GM04504 (cell line): ENCODE measurements at regions not wholly inside any gene's neighbourhood (a gene's known extent, or its start where the extent isn't known, plus 50 kb on each side); places are given as distances from the start of the nearest gene placed in this dataset.
"Not testable (repeated sequence)": the region's sequence is repeated elsewhere in the genome, so short reads cannot be mapped to it uniquely, and the experiment has no call there.

ENCODE experiments used
- DNase-seq: peaks from one replicate; pipeline ENCODE4 v3.0.0-alpha.2; 2012; ENCODE audit warnings: low read depth

DNA sequence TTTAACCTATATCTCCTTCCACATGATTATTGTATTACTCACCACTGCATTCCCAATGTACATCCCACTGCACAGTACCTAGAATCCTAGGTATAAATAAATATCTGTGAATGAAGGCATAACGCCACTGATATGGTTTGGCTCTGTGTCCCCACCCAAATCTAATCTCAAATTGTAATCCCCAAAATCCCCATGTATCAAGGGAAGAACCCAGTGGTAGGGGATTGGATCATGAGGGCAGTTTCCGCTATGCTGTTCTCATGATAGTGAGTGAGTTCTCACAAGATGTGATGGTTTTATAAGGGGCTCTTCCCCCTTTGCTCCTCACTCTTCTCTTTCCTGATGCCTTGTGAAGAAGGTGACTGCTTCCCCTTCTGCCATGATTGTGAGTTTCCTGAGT lies 599.0 kb upstream of the ADGRL2 start:
- DNase-seq: no peak

DNA sequence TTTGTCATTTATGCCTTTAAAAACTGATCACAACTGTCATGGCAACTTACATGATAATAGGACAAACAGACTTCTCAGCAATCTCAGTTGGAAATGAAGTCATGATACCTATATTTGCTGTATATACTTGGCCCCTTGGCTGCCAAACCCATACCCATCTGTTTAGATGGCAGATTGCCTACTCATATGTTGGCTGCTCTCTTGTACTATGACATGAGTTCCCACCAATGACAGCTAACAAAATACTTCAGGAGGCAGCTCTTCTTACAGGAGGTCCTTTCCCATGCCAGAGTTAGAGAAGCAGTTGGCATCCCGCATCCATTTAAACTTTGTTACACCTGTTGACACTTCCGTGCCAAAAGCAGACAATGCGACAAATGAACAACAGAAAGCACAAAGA lies 603.1 kb upstream of the ADGRL2 start:
- DNase-seq: no peak

DNA sequence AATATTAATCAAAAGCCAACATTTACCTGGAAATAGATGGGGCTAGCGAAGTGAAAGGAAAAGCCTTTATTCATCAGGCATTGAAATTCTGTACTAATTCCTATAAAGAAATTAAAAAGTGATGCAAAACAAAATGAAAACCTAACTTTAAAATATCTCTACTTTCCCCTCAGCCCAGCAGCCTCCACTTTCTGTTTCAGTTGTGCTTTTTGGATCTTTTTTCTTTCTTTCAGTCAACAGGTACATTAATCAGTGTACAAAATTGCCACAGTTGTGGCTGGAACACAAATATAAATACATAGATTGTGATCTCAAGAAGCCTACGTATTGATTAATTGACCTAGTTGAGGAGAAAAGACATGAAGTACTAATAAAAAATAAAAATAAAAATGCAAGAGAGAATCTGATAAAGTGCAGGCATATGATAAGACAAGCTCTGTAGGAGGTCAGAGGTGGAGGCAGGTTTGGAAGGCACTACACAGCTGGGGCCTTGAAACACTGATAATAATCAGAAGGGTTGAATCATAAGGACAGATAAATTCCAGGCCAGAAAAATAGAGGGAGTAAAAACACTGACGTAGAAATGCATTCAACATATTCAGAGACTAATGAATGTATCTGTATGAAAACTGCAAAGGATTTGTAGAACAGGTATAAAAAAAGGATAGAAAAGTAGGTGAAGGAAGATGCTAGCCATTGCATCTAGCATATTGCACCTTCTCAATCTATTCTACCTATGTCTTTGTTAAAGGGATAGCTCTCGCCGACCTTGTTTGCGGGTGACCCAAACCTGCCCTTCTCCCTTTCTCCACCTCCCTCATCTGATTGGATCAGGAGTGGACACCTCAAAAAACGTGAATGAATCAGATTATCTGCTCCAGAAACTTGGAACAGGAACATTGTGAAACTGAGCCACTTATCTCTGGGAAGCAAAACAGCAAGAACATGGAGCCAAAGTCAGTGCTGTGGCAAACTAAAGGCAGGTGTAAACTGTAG lies 607.8 kb upstream of the ADGRL2 start:
- DNase-seq: no peak

DNA sequence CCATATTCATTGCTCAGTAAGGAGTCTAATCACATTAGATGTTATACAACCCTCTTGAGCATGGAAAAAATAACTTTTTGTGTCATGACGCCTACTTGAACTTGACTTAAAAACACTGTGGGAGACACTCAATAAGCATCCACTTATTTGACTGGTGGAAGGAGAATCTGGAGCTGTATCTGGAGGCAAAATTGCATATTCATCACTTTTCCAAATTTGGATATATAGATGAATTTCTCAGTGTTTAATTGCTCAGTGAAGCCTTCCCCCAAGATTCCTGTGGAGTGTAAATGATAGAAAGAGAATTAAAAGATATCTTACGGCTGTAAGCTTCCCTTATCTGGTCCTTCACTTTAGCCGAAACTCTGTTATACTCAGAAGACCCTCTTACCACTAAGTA lies 610.7 kb upstream of the ADGRL2 start:
- DNase-seq: no peak

DNA sequence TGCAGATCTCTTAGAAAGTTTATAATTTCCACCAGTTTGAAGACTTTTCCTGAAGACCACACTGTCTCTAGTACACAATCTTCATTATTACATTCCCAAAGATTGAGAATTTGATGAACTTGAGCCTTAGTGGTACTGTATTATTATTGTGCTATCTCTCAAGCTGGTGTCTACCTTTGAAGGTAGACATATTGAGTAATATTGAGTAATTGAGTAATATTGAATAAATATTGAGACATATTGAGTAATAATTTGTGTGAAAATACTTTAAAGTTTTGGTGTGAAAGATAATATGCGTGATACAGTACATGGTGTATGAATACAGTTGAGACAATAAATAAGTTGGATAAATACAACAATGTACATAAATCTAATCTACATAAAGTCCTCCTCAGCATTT lies 613.1 kb upstream of the ADGRL2 start:
- DNase-seq: no peak

DNA sequence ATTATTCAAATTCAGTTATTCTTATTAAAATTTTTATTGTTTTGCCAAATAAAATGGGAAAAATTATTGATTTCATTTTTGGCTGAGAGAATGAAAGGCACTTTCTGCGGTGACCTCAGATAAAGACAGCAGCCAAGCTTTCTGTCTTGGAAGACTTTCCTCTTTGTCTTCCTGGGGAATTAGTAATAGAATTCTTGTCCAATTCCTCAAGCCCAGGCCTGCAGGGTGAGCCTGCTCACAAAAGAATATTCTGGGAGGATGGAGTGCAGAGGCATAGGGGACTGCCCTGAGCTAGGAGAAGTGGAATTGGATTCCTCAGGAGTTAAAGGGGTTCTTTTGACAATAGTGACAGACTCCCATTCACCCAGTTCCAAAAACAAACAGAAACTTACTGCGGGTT lies 614.5 kb upstream of the ADGRL2 start:
- no peak for DNase-seq

DNA sequence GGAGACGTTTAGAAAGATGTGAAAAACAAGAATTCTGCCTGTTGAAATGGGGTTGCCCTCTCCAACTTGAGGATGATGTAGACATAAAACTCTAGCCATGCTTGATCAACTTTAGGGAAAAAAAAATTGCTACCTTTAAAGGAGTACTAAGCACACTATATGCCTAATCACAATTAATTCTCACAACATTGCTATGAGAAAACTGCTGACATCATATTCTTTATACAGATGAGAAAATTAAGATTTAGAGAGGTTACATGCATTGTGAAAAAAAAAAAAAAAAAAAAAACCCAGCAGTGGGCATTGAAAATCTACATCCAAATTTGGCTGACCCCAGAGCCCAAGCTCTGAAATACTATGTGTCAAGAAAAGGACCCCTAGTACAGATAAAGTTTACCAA lies 617.2 kb upstream of the ADGRL2 start:
- no peak for DNase-seq

DNA sequence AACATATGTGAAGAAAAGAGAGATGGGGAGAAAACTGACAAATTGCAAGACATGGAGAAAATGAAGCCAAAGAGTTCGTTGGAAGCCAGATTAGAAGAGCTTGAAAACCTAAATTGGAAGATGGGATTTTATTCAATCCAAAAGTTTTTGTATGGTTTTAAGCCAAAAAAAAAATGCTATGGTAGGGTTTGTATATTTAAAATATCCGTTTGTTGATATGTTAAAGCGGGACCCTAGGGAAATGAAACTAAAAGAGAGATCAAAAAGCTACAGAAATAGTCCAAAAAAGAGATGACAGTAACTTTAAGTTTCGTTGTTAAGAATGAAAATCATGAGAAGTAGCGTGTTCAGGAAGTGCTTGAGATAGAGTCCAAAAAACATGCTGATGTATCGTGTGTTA lies 617.7 kb upstream of the ADGRL2 start:
- no peak for DNase-seq

DNA sequence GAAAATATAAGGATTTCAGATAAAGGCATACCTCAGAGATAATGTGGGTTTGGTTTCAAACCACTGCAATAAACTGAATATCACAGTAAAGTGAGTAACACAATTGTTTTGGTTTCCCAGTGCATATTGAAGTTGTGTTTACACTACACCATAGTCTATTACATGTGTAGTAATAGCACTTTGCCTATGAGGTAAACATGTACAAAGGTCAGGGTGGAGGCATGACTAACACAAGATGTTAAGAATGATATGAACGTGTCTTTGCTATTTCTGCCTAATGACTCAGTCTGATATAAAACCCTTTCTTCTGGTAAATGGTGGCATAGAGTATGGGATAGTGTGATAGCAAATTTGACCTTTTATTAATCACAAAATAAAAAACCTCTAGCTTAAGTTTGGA lies 621.5 kb upstream of the ADGRL2 start:
- DNase-seq: peak; percentile 44

DNA sequence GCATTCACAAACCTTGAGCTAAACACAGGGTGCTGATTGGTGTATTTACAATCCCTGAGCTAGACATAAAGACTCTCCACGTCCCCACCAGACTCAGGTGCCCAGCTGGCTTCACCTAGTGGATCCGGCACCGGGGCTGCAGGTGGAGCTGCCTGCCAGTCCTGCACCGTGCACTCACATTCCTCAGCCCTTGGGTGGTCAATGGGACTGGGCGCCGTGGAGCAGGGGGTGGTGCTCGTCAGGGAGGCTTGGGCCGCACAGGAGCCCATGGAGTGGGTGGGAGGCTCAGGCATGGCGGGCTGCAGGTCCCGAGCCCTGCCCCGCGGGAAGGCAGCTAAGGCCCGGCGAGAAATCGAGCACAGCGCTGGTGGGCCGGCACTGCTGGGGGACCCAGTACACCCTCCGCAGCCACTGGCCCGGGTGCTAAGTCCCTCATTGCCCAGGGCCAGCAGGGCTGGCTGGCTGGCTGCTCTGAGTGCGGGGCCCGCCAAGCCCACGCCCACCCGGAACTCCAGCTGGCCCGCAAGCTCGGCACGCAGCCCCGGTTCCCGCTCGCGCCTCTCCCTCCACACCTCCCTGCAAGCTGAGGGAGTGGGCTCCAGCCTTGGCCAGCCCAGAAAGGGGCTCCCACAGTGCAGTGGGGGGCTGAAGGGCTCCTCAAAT lies 622.2 kb upstream of the ADGRL2 start:
- not testable (repeated sequence) for DNase-seq

DNA sequence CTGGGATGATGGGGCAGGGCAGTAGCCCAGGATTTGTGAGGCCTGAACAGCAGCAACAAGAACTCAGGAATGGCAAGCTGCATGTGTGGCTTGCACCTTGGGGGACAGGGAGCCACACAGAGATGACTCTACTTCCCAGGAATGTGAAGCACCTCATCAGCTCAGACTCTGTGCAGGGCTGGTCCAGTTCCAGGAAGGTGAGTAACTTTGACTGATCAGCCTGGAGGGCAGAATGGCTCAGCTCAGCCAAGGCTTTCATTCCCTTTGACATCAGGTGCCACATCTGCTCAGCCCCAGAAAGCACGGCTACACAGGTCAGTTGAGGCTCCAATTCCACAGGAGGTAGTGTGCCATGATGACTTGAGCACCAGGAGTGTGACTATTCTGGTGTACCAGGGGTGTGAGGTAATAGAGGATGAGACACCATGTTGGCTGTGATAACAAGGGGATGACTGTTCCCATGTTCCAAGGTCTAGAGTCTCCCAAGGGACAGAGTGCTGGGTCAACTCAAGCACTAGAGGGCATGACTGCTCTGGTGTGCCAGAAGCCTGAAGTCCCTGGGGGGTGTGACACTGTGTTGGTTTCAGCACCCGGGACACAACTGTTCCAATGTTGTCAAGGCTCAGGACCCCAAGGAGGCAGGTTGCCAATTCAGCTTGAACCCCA lies 625.8 kb upstream of the ADGRL2 start:
- DNase-seq: no peak

DNA sequence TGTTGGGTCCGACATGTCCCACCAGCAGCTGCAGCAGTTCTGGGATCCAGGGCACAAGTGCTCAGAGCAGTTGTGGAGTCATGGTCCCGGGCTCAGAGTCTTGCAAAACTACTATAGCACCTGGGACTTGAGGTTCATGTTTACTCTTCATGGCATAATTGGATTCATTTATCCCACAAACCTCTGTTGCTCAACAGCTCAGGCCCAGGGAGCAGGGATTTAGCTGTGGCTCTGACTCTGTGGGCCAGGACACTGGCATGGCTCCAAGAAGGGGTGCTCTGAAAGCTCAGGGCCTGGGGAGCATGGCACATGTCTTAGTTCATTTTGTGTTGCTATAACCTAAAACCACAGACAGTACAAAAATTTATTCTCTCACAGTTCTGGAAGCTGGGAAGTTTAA lies 626.7 kb upstream of the ADGRL2 start:
- no peak for DNase-seq

DNA sequence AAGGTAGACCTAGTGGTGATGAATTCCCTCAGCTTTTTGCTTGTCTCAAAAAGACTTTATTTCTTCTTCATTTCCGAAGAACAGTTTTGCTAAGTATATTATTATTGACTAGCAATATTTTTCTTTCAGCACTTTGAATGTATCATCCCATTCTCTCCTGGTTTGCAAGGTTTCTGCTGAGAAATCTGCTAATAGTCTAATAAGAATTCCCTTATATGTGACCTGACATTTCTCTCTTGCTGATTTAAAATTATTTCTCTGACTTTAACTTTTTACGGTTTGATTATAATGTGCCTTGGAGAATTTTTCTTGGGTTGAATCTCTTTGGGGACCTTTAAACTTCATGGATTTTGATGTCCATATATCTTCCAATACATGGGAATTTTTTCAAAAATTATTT lies 628.3 kb upstream of the ADGRL2 start:
- no peak for DNase-seq

DNA sequence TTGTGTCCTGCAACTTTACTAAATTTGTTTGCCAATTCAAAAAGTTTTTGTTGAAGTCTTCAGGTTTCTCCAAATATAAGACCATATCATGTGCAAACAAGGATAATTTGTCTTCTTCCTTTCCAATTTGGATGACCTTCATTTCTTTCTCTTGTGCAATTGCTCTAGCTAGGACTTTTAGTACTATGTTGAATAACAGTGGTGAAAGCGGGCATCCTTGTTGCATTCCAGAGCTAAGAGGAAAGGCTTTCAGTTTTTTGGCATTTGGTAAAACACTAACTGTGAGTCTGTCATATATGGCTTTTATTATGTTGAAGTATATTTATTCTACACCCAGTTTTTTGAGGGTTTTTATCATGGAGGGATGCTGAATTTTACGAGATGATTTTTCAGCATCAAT lies 630.0 kb upstream of the ADGRL2 start:
- DNase-seq: no peak

DNA sequence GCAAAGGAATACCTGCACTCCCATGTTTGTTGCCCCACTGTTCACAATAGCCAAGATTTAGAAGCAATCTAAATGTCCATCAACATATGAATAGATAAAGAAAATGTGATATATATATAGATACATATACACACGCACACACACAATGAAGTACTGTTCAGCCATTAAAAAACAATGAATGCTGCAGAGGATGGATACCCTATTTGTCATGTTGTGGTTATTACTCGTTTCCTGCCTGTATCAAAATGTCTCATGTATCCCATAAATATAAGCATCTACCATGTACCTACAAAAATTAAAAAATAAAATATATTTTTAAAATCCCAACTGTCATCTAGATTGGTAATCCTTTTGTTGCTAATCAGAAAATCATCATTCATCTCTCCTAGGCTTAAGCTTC lies 634.8 kb upstream of the ADGRL2 start:
- DNase-seq: no peak

DNA sequence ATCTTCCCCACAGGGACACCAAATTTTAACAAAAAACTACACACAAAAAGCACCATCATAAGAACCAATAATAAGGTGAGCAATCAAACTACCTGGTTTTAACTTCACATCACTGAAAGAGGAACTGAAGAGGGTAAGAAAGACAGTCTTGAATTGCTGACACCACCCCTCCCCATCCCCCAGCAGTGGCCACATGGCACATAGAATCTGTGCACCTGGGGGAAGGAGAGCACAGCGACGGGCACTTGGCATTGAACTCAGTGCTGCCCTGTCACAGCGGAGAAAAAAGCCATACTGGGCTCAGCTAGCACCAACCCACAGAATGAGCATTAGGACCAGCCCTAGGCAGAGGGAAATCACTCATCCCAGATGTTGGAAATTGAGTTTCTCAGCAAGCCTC lies 640.0 kb upstream of the ADGRL2 start:
- DNase-seq: no peak

DNA sequence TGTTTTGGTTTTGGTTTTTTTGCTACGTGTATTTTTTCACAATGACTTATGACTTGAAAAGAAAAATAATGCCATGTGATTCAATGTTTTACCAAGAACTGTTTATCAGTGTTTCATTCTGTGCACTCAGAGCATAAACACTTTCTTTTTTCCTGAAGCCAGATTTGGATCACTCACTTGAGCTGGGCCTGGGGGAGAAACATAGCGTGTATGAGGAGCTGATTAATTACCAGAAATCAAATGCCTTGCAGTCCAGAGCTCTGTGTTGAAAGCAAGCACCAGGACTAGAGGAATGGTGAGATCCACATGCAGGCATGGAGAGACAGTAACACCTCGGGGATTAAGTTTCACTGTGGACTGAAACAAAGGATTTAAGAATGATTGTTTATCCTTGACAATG lies 642.1 kb upstream of the ADGRL2 start:
- DNase-seq: peak; percentile 29

DNA sequence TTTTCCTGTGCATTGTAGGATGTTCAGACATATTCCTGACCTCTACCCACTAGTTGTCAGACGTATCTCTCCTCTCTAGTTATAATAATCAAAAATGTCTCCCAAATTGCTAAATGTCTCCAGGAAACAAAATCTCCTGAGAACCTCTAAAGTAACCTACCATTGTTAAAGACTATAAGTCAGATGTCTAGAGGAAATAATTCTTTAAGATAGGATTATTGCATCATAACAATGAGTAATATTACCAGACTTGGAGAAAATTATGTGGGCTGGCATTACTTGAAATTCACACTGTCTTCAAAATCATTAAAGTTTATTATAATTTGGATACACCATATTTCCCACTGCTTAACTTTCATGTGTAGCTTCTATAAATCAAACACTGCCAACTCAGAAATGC lies 643.0 kb upstream of the ADGRL2 start:
- no peak for DNase-seq

DNA sequence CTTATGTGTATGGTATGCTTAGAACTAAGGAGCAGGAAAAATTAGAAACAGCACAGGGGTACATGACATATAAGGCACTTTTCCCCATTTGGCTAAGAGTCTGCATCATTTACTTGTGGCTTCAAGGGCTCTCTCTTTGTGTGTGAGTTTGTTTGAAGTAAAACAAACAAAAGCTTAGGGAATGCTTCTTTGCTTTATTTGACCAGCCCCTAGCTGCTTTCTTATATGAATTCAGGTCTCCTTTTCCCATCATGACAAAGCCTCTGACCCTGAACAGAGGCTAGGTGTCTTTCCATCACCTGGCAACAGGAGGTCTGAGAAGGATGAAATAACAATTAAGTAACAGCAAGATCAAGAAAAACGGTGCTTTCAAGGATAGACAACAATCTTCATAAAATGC lies 643.8 kb upstream of the ADGRL2 start:
- no peak for DNase-seq

DNA sequence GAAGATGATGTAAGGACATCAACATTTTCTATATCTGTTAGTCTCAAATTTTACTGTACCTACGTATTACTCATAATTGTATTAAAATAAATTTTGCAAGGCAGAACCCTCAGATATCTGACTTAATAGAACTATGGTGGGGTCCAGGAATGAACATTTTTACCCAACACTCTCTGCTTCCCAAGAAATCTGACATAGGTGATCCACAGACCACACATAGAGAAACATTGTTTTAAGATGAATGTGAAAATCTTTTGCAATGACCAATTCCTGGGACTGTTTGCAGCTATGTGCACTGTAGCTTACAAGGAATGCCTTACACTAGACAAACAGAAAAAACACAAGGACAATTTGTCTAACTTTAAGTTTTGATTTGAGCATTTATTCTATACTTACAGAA lies 645.6 kb upstream of the ADGRL2 start:
- DNase-seq: no peak

DNA sequence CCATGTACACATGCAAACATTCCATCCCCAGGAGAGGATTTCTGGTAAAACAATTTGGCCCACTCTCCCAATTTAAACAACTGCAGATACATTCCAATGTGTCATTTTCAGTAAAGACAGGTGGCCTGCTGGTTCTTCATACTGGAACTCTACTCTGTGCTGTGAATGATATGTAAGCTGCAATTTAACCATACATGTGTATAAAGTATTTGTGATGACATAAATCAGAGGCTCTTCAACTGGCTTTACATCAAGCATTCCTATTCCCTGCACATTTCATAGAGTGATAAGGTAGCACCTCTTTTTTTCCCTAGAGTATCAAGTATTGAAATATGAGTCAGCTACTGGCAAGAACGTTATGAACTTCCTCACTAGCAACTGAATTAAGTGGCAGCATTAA lies 649.5 kb upstream of the ADGRL2 start:
- no peak for DNase-seq

DNA sequence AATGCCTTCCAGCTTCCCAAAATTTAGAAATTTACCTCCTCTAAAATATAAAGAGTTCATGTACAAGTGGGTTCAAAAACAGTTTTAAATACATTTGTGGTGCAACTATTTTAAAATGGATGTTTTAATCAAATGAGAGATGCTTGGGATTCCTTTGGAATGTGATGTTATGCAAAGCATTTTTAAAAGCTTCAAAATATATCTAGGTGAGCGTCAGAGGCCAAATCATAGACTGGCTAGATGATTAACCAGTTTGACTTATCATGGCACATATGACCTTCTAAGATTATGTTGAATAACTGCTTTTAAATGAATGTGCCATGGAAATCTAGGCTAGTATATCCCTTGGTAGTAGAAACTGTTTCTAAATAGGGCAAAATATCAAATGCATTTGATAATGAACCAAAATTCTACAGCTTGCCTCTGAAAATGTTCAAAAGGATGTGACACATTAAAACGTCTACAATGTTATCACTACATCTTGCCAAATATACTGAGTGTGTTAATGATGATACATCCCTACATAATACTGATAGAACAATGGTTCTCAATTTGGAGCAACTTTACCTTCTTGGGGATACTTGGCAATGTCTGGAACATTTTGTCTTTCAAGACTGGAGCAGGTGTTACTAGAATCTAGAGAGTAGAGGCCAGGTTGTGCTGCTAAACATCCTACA lies 650.9 kb upstream of the ADGRL2 start:
- no peak for DNase-seq
